ENCODE measurements at regions not wholly inside any gene's neighbourhood (a gene's known extent, or its start where the extent isn't known, plus 50 kb on each side); places are given as distances from the start of the nearest gene placed in this dataset.

DNA sequence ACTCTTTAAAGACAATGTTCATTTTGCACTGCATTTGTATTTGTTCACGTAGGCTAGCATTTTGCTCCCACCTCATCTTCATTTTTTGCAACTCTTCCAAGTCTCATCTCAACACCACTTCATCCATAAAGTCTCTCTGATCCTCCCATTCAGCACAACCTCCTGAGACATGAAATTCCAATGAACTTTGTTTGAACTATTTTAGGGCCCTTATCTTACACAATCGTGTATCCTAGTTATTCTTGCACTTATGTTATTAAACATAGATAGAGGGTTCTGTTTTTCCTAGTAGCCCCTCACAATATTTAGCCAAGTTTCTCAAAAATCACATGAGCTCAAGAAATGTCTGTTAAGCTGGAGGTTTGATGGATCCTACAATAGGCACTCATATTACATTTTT is 500.5 kb upstream of the ADAMTS5 start:
- ChIA-PET POLR2A (ENCODE audit: low non-redundant PET) (no interaction called here), CTCF (no interaction called here)
- Histone ChIP-seq H3K4me3 (ENCODE audit: low read depth, low read length, poor library complexity, severe bottlenecking) (no peak overlapping the region), H3K27ac (ENCODE audit: low read depth, low read length, poor library complexity, severe bottlenecking) (no peak overlapping the region), H3K9me3 (ENCODE audit: low read depth, low read length, poor library complexity, severe bottlenecking) (peaks cover 4% of the 10 kb centered on the region), H3K27me3 (replicated peaks; ENCODE audit: insufficient read depth, low read depth, low read length, poor library complexity) (no peaks in the 10 kb centered on the region), H3K36me3 (ENCODE audit: insufficient read depth, low read length, poor library complexity, severe bottlenecking) (no peaks in the 10 kb centered on the region), H3K4me1 (ENCODE audit: insufficient read depth, low read length, poor library complexity, severe bottlenecking) (no peaks in the 10 kb centered on the region)
- DNase-seq (ENCODE audit: low spot score), result no peak
- intact Hi-C loops (cut with micrococcal nuclease; ENCODE audit: unreplicated experiment), result no loop called here
- no TSS peak for BruUV-seq (replicated peaks)
- TF ChIP-seq EZH2 (IDR thresholded peaks at IDR 0.05; ENCODE audit: borderline replicate concordance, low read depth, low read length, poor library complexity, severe bottlenecking), result no peak
- TF ChIP-seq, protein P1, sequence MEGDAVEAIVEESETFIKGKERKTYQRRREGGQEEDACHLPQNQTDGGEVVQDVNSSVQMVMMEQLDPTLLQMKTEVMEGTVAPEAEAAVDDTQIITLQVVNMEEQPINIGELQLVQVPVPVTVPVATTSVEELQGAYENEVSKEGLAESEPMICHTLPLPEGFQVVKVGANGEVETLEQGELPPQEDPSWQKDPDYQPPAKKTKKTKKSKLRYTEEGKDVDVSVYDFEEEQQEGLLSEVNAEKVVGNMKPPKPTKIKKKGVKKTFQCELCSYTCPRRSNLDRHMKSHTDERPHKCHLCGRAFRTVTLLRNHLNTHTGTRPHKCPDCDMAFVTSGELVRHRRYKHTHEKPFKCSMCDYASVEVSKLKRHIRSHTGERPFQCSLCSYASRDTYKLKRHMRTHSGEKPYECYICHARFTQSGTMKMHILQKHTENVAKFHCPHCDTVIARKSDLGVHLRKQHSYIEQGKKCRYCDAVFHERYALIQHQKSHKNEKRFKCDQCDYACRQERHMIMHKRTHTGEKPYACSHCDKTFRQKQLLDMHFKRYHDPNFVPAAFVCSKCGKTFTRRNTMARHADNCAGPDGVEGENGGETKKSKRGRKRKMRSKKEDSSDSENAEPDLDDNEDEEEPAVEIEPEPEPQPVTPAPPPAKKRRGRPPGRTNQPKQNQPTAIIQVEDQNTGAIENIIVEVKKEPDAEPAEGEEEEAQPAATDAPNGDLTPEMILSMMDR (conservative IDR thresholded peaks at IDR 0.05; ENCODE audit: low read depth, low read length), result no peak

DNA sequence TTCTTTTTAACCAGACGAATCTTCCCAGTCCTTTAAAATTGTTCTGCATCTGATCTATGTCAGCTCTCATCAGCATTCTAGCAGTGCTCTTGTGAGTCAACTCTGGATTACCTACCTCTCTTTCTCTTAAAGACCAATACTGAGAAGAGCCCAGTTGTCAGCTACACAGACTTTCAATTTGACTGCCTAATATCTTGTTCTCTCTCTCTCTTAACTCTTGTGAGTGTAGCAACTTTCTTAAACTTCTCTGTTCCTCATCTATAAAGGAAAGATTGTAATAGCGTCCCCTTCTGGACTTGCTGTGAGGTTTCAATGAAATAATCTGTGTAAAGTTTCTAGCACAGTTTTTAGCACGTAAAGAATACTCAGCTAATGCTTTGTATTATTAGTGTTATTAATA is 499.3 kb upstream of the ADAMTS5 start:
- intact Hi-C loops (cut with micrococcal nuclease; ENCODE audit: unreplicated experiment), result no loop called here
- ChIA-PET POLR2A (ENCODE audit: low non-redundant PET) (no interaction called here), CTCF (no interaction called here)
- TF ChIP-seq, protein P1 (conservative IDR thresholded peaks at IDR 0.05; ENCODE audit: low read depth, low read length), result no peak
- TF ChIP-seq EZH2 (IDR thresholded peaks at IDR 0.05; ENCODE audit: borderline replicate concordance, low read depth, low read length, poor library complexity, severe bottlenecking), result no peak
- DNase-seq (ENCODE audit: low spot score), result no peak
- no peak overlapping the region for H3K4me3 ChIP-seq (ENCODE audit: low read depth, low read length, poor library complexity, severe bottlenecking)
- no peaks in the 10 kb centered on the region for H3K4me1 ChIP-seq (ENCODE audit: insufficient read depth, low read length, poor library complexity, severe bottlenecking)
- no peak overlapping the region for H3K27ac ChIP-seq (ENCODE audit: low read depth, low read length, poor library complexity, severe bottlenecking)
- no TSS peak for BruUV-seq (replicated peaks)
- H3K9me3 ChIP-seq (ENCODE audit: low read depth, low read length, poor library complexity, severe bottlenecking), result no peaks in the 10 kb centered on the region
- H3K27me3 ChIP-seq (replicated peaks; ENCODE audit: insufficient read depth, low read depth, low read length, poor library complexity), result no peaks in the 10 kb centered on the region
- no peaks in the 10 kb centered on the region for H3K36me3 ChIP-seq (ENCODE audit: insufficient read depth, low read length, poor library complexity, severe bottlenecking)

DNA sequence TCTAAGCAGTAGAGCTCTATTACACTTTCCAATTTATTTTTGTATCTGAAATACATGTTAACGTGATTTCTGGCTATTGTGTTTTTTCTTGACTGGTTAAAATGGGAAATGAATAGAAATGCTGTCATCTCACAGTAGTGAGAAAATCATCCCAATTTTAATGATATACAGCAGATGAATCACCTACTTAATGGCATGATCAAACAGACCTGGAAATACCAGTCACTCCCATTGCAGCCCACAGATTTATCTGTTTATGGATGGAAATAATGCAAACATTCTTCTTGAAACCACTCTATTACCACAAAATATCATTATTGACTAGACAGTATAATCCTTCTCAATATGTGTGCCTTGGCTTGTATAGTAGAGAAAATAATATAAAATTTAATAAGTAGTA is 497.8 kb upstream of the ADAMTS5 start:
- no peaks in the 10 kb centered on the region for H3K36me3 ChIP-seq (ENCODE audit: insufficient read depth, low read length, poor library complexity, severe bottlenecking)
- ChIA-PET POLR2A (ENCODE audit: low non-redundant PET) (no interaction called here), CTCF (no interaction called here)
- H3K27ac ChIP-seq (ENCODE audit: low read depth, low read length, poor library complexity, severe bottlenecking), result no peak overlapping the region
- H3K4me3 ChIP-seq (ENCODE audit: low read depth, low read length, poor library complexity, severe bottlenecking), result no peak overlapping the region
- intact Hi-C loops (cut with micrococcal nuclease; ENCODE audit: unreplicated experiment), result no loop called here
- DNase-seq (ENCODE audit: low spot score), result no peak
- BruUV-seq (replicated peaks), result no TSS peak
- H3K27me3 ChIP-seq (replicated peaks; ENCODE audit: insufficient read depth, low read depth, low read length, poor library complexity), result no peaks in the 10 kb centered on the region
- H3K4me1 ChIP-seq (ENCODE audit: insufficient read depth, low read length, poor library complexity, severe bottlenecking), result no peaks in the 10 kb centered on the region
- H3K9me3 ChIP-seq (ENCODE audit: low read depth, low read length, poor library complexity, severe bottlenecking), result no peaks in the 10 kb centered on the region
- no peak for TF ChIP-seq EZH2 (IDR thresholded peaks at IDR 0.05; ENCODE audit: borderline replicate concordance, low read depth, low read length, poor library complexity, severe bottlenecking)
- TF ChIP-seq, protein P1 (conservative IDR thresholded peaks at IDR 0.05; ENCODE audit: low read depth, low read length), result no peak

Measured in A673 (cell line).